ENCODE measurements at regions not wholly inside any gene's neighbourhood (a gene's known extent, or its start where the extent isn't known, plus 50 kb on each side); places are given as distances from the start of the nearest gene placed in this dataset.

DNA sequence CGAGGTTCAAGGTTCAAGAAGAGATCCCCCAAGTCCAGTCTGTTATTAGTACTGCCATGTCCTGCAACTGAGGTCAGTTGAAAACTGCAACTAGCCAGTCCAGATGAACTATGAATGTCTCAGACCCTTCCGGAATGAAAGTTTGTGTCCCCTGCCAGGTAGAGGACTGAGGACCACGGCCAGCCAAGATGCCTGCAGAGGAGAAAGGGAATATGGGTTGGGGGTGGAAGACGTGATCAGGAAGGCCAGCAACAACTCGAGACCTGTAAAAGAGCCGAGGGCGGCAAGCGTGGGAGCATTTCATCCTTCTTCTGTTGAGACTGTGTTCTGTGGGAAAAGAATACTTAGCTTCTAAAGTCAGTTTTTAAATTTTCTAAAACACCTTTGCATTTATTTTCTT, 572.4 kb upstream of the B3GAT1 start:
- TF ChIP-seq FOXM1 (IDR thresholded peaks at IDR 0.05; ENCODE audit: borderline replicate concordance) (no peak), ELF4 (IDR thresholded peaks at IDR 0.05) (no peak), BHLHE40 (IDR thresholded peaks at IDR 0.05; ENCODE audit: borderline replicate concordance) (no peak), CTBP1 (IDR thresholded peaks at IDR 0.05; ENCODE audit: borderline replicate concordance) (no peak), FOXK2 (IDR thresholded peaks at IDR 0.05) (no peak), SP1 (IDR thresholded peaks at IDR 0.05) (no peak), ZNF384 (IDR thresholded peaks at IDR 0.05) (no peak)
- TF ChIP-seq, protein P1, sequence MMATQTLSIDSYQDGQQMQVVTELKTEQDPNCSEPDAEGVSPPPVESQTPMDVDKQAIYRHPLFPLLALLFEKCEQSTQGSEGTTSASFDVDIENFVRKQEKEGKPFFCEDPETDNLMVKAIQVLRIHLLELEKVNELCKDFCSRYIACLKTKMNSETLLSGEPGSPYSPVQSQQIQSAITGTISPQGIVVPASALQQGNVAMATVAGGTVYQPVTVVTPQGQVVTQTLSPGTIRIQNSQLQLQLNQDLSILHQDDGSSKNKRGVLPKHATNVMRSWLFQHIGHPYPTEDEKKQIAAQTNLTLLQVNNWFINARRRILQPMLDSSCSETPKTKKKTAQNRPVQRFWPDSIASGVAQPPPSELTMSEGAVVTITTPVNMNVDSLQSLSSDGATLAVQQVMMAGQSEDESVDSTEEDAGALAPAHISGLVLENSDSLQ (IDR thresholded peaks at IDR 0.05): no peak
